Adrenal gland (tissue), 5 donors: ENCODE measurements at regions not wholly inside any gene's neighbourhood (a gene's known extent, or its start where the extent isn't known, plus 50 kb on each side); places are given as distances from the start of the nearest gene placed in this dataset.

Experiments
- POLR2A ChIP-seq, 2 donors: fragments of 450-650 bp; IDR thresholded peaks; one replicate each; pipeline ENCODE4 v1.6.1; 2017; ENCODE audit warnings: antibody characterized with exemption in 2 of 2, mild to moderate bottlenecking in 2 of 2, moderate library complexity in 1 of 2
- TF ChIP-seq, protein P1 (sequence below), 6 experiments: fragments of 450-650 bp in 4 of 6; fragments of 200-600 bp in 2 of 6; sonication (generic) in 1 of 6; IDR thresholded peaks; 1 replicate in 5 of 6; 2 replicates in 1 of 6; pipeline versions ENCODE4 v1.5.1 to v1.8.0; 2016 to 2021; ENCODE audit warnings: antibody characterized with exemption in 6 of 6, mild to moderate bottlenecking in 2 of 6, moderate library complexity in 1 of 6
- donor health status: DM: no; HTN: no; CAD: no.

DNA sequence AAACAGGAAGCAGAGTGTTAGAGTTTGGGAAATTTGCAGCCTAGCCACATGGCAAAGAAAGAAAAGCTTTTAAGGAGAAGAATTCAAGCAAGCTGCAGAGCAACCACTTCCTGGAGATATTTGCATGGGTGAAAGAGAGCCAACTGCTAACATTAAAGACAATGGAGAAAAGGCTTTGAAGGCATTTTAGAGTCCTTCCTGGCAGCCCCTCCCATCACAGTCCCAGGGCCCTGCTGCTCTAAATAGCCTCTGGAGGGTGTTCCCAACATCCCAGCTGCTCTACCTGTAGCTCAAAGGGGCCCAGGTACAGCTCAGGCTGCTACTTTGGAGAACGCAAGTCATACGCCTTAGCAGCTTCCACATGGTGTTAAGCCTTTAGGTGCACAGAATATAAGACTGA is 235.9 kb upstream of the FMR1 start:
- TF ChIP-seq, protein P1, sequence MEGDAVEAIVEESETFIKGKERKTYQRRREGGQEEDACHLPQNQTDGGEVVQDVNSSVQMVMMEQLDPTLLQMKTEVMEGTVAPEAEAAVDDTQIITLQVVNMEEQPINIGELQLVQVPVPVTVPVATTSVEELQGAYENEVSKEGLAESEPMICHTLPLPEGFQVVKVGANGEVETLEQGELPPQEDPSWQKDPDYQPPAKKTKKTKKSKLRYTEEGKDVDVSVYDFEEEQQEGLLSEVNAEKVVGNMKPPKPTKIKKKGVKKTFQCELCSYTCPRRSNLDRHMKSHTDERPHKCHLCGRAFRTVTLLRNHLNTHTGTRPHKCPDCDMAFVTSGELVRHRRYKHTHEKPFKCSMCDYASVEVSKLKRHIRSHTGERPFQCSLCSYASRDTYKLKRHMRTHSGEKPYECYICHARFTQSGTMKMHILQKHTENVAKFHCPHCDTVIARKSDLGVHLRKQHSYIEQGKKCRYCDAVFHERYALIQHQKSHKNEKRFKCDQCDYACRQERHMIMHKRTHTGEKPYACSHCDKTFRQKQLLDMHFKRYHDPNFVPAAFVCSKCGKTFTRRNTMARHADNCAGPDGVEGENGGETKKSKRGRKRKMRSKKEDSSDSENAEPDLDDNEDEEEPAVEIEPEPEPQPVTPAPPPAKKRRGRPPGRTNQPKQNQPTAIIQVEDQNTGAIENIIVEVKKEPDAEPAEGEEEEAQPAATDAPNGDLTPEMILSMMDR (IDR thresholded peaks at IDR 0.05), result no peak
- TF ChIP-seq POLR2A (IDR thresholded peaks at IDR 0.05), result no peak
